Liver (tissue), 8 donors: ENCODE measurements at regions not wholly inside any gene's neighbourhood (a gene's known extent, or its start where the extent isn't known, plus 50 kb on each side); places are given as distances from the start of the nearest gene placed in this dataset.

Experiments used
- DNase-seq: peaks from one replicate; pipeline ENCODE4 v3.0.0-alpha.2; 2017; ENCODE audit warnings: low spot score
- H3K27ac ChIP-seq, 2 donors: one replicate each; pipeline ENCODE4 v1.7.0; 2013; ENCODE audit warnings: inconsistent platforms in 2 of 2, low read length in 2 of 2, control low read depth in 1 of 2, low read depth in 1 of 2, mild to moderate bottlenecking in 1 of 2
- H3K27me3 ChIP-seq, 4 donors: one replicate each; pipeline versions ENCODE4 v1.6.1 to v1.7.0; 2013; ENCODE audit warnings: low read length in 3 of 4, inconsistent platforms in 1 of 4, mild to moderate bottlenecking in 1 of 4, moderate library complexity in 1 of 4; ENCODE audit not compliant: control insufficient read depth in 4 of 4, insufficient read depth in 4 of 4
- H3K36me3 ChIP-seq, 4 donors: one replicate each; pipeline versions ENCODE4 v1.6.1 to v1.7.0; 2013; ENCODE audit warnings: low read length in 3 of 4, mild to moderate bottlenecking in 3 of 4, low read depth in 1 of 4, moderate library complexity in 1 of 4; ENCODE audit not compliant: control insufficient read depth in 4 of 4, insufficient read depth in 3 of 4
- H3K4me1 ChIP-seq, 4 donors: one replicate each; pipeline versions ENCODE4 v1.6.1 to v1.7.0; 2013; ENCODE audit warnings: low read length in 3 of 4, mild to moderate bottlenecking in 3 of 4, moderate library complexity in 1 of 4; ENCODE audit not compliant: control insufficient read depth in 4 of 4, insufficient read depth in 4 of 4
- H3K4me3 ChIP-seq, 3 donors: one replicate each; pipeline versions ENCODE4 v1.6.1 to v1.7.0; 2013; ENCODE audit warnings: low read length in 3 of 3, control low read depth in 1 of 3, low read depth in 1 of 3, mild to moderate bottlenecking in 1 of 3
- H3K9ac ChIP-seq, 2 donors: one replicate each; pipeline ENCODE4 v1.7.0; 2013; ENCODE audit warnings: low read length in 2 of 2, mild to moderate bottlenecking in 2 of 2, moderate library complexity in 2 of 2, control low read depth in 1 of 2, low read depth in 1 of 2
- H3K9me3 ChIP-seq, 4 donors: one replicate each; pipeline versions ENCODE4 v1.6.1 to v1.7.0; 2013; ENCODE audit warnings: low read length in 3 of 4; ENCODE audit not compliant: control insufficient read depth in 4 of 4
- EGR1 ChIP-seq, 2 donors: IDR thresholded peaks; 2 replicates each; pipeline ENCODE4 v1.6.1; 2016 to 2018; ENCODE audit warnings: antibody characterized with exemption in 2 of 2, low read depth in 2 of 2
- FOXA1 ChIP-seq: IDR thresholded peaks from 2 replicates; pipeline ENCODE4 v1.6.1; 2016; ENCODE audit warnings: antibody characterized with exemption
- FOXA2 ChIP-seq: IDR thresholded peaks from 2 replicates; pipeline ENCODE4 v1.6.1; 2016; ENCODE audit warnings: antibody characterized with exemption
- GABPA ChIP-seq, 2 donors: IDR thresholded peaks in 1 of 2; conservative IDR thresholded peaks in 1 of 2; 2 replicates each; pipeline ENCODE4 v1.6.1; 2016; ENCODE audit warnings: antibody characterized with exemption in 2 of 2, mild to moderate bottlenecking in 1 of 2, moderate library complexity in 1 of 2
- HNF4A ChIP-seq, 2 donors: conservative IDR thresholded peaks; 2 replicates each; pipeline ENCODE4 v1.6.1; 2016; ENCODE audit warnings: antibody characterized with exemption in 2 of 2, mild to moderate bottlenecking in 2 of 2
- HNF4G ChIP-seq: IDR thresholded peaks from 2 replicates; pipeline ENCODE4 v1.6.1; 2016; ENCODE audit warnings: antibody characterized with exemption
- JUND ChIP-seq, 2 donors: IDR thresholded peaks; 2 replicates each; pipeline ENCODE4 v1.6.1; 2016; ENCODE audit warnings: antibody characterized with exemption in 2 of 2
- MAX ChIP-seq: IDR thresholded peaks from 2 replicates; pipeline ENCODE4 v1.6.1; 2016; ENCODE audit warnings: antibody characterized with exemption
- NR2F2 ChIP-seq: IDR thresholded peaks from 2 replicates; pipeline ENCODE4 v1.6.1; 2016; ENCODE audit warnings: antibody characterized with exemption
- RAD21 ChIP-seq, 2 donors: IDR thresholded peaks; 2 replicates each; pipeline ENCODE4 v1.6.1; 2016; ENCODE audit warnings: antibody characterized with exemption in 2 of 2, mild to moderate bottlenecking in 2 of 2
- REST ChIP-seq: IDR thresholded peaks from 2 replicates; pipeline ENCODE4 v1.6.1; 2016; ENCODE audit warnings: antibody characterized with exemption, mild to moderate bottlenecking
- RXRA ChIP-seq, 2 donors: IDR thresholded peaks; 2 replicates each; pipeline ENCODE4 v1.6.1; 2017 to 2018; ENCODE audit warnings: antibody characterized with exemption in 2 of 2, mild to moderate bottlenecking in 1 of 2
- SP1 ChIP-seq: IDR thresholded peaks from 2 replicates; pipeline ENCODE4 v1.6.1; 2018; ENCODE audit warnings: antibody characterized with exemption, mild to moderate bottlenecking
- TAF1 ChIP-seq: conservative IDR thresholded peaks from 2 replicates; pipeline ENCODE4 v1.6.1; 2016; ENCODE audit warnings: antibody characterized with exemption, mild to moderate bottlenecking
- YY1 ChIP-seq: IDR thresholded peaks from 2 replicates; pipeline ENCODE4 v1.6.1; 2016; ENCODE audit warnings: antibody characterized with exemption, mild to moderate bottlenecking
- ZBTB33 ChIP-seq: IDR thresholded peaks from 2 replicates; pipeline ENCODE4 v1.6.1; 2016; ENCODE audit warnings: antibody characterized with exemption
- WGBS: extraction: QIAGEN DNeasy Blood & Tissue Kit; methylation state at CpG from one replicate; pipeline ENCODE4 v1.1.7; 2013; 5-methylcytosine and 5-hydroxymethylcytosine counted together
- TF ChIP-seq, protein P1 (sequence below): fragments of 150-350 bp; IDR thresholded peaks from 2 replicates; pipeline ENCODE4 v1.5.1; 2017; ENCODE audit warnings: improper control_type of control experiment, low read depth, low read length; ENCODE audit not compliant: missing input control
- TF ChIP-seq, protein P2 (sequence below): IDR thresholded peaks from 2 replicates; pipeline ENCODE4 v1.6.1; 2016; ENCODE audit warnings: antibody characterized with exemption
- donor health status: healthy.
- donor health status: healthy.
- donor health status: healthy.
- donor health status: healthy.
- donor health status: healthy.

DNA sequence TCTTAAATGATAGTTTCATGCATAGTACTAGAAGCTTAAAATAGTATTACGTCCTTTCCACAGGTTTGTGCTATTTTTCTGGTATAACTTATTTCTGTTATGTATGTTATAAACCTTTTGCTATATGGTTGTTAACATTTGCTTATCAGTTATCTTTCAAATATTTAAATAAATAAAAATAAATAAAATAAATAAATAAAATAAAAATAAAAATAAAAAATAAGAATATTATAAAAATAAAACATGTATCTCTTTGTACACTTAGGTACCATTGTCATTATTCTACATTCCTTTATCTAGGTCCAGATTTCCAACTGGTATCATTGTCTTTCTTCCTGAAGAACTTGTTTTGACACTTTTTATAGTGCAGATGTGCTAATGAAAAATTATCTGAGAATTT lies 1310.4 kb upstream of the SLC10A2 start:
- H3K27ac ChIP-seq = no peak overlapping the region
- no peak overlapping the region for H3K4me3 ChIP-seq
- H3K9me3 ChIP-seq = no peaks in the 10 kb centered on the region
- no peaks in the 10 kb centered on the region for H3K36me3 ChIP-seq
- DNase-seq = no peak
- no peaks in the 10 kb centered on the region for H3K27me3 ChIP-seq
- H3K4me1 ChIP-seq = no peaks in the 10 kb centered on the region
- TF ChIP-seq, protein P1, sequence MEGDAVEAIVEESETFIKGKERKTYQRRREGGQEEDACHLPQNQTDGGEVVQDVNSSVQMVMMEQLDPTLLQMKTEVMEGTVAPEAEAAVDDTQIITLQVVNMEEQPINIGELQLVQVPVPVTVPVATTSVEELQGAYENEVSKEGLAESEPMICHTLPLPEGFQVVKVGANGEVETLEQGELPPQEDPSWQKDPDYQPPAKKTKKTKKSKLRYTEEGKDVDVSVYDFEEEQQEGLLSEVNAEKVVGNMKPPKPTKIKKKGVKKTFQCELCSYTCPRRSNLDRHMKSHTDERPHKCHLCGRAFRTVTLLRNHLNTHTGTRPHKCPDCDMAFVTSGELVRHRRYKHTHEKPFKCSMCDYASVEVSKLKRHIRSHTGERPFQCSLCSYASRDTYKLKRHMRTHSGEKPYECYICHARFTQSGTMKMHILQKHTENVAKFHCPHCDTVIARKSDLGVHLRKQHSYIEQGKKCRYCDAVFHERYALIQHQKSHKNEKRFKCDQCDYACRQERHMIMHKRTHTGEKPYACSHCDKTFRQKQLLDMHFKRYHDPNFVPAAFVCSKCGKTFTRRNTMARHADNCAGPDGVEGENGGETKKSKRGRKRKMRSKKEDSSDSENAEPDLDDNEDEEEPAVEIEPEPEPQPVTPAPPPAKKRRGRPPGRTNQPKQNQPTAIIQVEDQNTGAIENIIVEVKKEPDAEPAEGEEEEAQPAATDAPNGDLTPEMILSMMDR = no peak
- TF ChIP-seq NR2F2 = no peak
- TF ChIP-seq ZBTB33 = no peak
- no peak for TF ChIP-seq TAF1
- no peak for TF ChIP-seq FOXA1
- TF ChIP-seq, protein P2, sequence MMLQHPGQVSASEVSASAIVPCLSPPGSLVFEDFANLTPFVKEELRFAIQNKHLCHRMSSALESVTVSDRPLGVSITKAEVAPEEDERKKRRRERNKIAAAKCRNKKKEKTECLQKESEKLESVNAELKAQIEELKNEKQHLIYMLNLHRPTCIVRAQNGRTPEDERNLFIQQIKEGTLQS = no peak
- no peak for TF ChIP-seq MAX
- TF ChIP-seq YY1 = no peak
- no peak for TF ChIP-seq GABPA (IDR thresholded peaks at IDR 0.05 in 1 of 2, conservative IDR thresholded peaks at IDR 0.05 in 1 of 2)
- no peak for TF ChIP-seq SP1
- no peak for TF ChIP-seq RXRA (IDR thresholded peaks at IDR 0.05)
- TF ChIP-seq EGR1 (IDR thresholded peaks at IDR 0.05; ENCODE audit: low read depth in 2 of 2) = no peak
- no peak for TF ChIP-seq HNF4G
- no peak for TF ChIP-seq RAD21 (IDR thresholded peaks at IDR 0.05)
- no peak for TF ChIP-seq FOXA2
- no peak for TF ChIP-seq JUND (IDR thresholded peaks at IDR 0.05)
- TF ChIP-seq HNF4A (conservative IDR thresholded peaks at IDR 0.05) = no peak
- no peak for TF ChIP-seq REST
- WGBS = 81% methylated on average over 1 of the region's 1 CpG
- no peak overlapping the region for H3K9ac ChIP-seq

GRCh38 chr13:104375614-104376013 lies 1309.4 kb upstream of the SLC10A2 start:
- Histone ChIP-seq H3K27ac (no peak overlapping the region), H3K27me3 (no peaks in the 10 kb centered on the region), H3K4me1 (no peaks in the 10 kb centered on the region), H3K4me3 (no peak overlapping the region), H3K9ac (no peak overlapping the region), H3K36me3 (no peaks in the 10 kb centered on the region), H3K9me3 (no peaks in the 10 kb centered on the region)
- no peak for DNase-seq
- 61% methylated on average over 1 of the region's 1 CpG for WGBS
- TF ChIP-seq FOXA1 = no peak
- TF ChIP-seq, protein P2 = no peak
- TF ChIP-seq GABPA (IDR thresholded peaks at IDR 0.05 in 1 of 2, conservative IDR thresholded peaks at IDR 0.05 in 1 of 2) = no peak
- no peak for TF ChIP-seq REST
- no peak for TF ChIP-seq RAD21 (IDR thresholded peaks at IDR 0.05)
- TF ChIP-seq ZBTB33 = no peak
- no peak for TF ChIP-seq SP1
- TF ChIP-seq FOXA2 = no peak
- TF ChIP-seq NR2F2 = no peak
- TF ChIP-seq JUND (IDR thresholded peaks at IDR 0.05) = no peak
- TF ChIP-seq TAF1 = no peak
- TF ChIP-seq RXRA (IDR thresholded peaks at IDR 0.05) = no peak
